ENCODE measurements at regions not wholly inside any gene's neighbourhood (a gene's known extent, or its start where the extent isn't known, plus 50 kb on each side); places are given as distances from the start of the nearest gene placed in this dataset.
"Not testable (repeated sequence)": the region's sequence is repeated elsewhere in the genome, so short reads cannot be mapped to it uniquely, and the experiment has no call there.

DNA sequence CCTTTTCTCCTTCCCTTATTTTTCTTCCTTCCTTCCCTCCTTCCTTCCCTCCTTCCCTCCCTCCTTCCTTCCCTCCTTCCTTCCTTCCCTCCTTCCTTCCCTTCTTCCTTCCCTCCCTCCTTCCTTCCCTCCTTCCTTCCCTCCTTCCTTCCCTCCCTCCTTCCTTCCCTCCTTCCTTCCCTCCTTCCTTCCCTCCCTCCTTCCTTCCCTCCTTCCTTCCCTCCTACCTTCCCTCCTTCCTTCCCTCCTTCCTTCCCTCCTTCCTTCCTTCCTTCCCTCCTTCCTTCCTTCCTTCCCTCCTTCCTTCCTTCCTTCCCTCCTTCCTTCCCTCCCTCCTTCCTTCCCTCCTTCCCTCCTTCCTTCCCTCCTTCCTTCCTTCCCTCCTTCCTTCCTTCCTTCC, 459.6 kb downstream of the CDH11 start:
- TF ChIP-seq, protein P1, sequence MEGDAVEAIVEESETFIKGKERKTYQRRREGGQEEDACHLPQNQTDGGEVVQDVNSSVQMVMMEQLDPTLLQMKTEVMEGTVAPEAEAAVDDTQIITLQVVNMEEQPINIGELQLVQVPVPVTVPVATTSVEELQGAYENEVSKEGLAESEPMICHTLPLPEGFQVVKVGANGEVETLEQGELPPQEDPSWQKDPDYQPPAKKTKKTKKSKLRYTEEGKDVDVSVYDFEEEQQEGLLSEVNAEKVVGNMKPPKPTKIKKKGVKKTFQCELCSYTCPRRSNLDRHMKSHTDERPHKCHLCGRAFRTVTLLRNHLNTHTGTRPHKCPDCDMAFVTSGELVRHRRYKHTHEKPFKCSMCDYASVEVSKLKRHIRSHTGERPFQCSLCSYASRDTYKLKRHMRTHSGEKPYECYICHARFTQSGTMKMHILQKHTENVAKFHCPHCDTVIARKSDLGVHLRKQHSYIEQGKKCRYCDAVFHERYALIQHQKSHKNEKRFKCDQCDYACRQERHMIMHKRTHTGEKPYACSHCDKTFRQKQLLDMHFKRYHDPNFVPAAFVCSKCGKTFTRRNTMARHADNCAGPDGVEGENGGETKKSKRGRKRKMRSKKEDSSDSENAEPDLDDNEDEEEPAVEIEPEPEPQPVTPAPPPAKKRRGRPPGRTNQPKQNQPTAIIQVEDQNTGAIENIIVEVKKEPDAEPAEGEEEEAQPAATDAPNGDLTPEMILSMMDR (IDR thresholded peaks at IDR 0.05), result not testable (repeated sequence)
- TF ChIP-seq EP300, POLR2A (IDR thresholded peaks at IDR 0.05): not testable (repeated sequence)
